ENCODE measurements at regions not wholly inside any gene's neighbourhood (a gene's known extent, or its start where the extent isn't known, plus 50 kb on each side); places are given as distances from the start of the nearest gene placed in this dataset.

DNA sequence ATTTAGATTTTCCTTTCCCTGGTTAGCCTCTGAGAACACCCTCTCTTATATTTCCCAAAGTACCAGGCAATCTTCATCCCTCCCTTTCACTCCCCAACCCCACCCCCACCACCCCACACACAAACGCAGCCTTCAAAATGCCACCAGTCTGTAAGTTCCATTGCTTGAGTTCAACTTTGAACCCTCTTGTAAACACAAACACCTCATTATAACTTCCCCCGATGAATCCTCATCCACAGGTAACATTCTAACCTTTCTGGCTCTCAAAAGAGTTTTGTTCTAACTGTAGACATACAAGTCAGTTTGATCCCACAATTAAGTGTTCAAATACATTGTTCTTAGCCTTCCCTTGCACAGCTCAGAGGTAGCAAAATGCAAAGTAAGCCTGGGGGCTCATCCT is 199.4 kb upstream of the FOXN3 start:
- TF ChIP-seq, protein P1, sequence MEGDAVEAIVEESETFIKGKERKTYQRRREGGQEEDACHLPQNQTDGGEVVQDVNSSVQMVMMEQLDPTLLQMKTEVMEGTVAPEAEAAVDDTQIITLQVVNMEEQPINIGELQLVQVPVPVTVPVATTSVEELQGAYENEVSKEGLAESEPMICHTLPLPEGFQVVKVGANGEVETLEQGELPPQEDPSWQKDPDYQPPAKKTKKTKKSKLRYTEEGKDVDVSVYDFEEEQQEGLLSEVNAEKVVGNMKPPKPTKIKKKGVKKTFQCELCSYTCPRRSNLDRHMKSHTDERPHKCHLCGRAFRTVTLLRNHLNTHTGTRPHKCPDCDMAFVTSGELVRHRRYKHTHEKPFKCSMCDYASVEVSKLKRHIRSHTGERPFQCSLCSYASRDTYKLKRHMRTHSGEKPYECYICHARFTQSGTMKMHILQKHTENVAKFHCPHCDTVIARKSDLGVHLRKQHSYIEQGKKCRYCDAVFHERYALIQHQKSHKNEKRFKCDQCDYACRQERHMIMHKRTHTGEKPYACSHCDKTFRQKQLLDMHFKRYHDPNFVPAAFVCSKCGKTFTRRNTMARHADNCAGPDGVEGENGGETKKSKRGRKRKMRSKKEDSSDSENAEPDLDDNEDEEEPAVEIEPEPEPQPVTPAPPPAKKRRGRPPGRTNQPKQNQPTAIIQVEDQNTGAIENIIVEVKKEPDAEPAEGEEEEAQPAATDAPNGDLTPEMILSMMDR (IDR thresholded peaks at IDR 0.05), result no peak
- TF ChIP-seq ZFX (IDR thresholded peaks at IDR 0.05; ENCODE audit: borderline replicate concordance), result no peak
